Left renal cortex interstitium (tissue), 4 donors: ENCODE measurements at regions not wholly inside any gene's neighbourhood (a gene's known extent, or its start where the extent isn't known, plus 50 kb on each side); places are given as distances from the start of the nearest gene placed in this dataset.

Source experiments
- DNase-seq, 4 donors: peaks; one replicate each; pipeline ENCODE4 v3.0.0-alpha.2; 2013; ENCODE audit warnings: low read depth in 4 of 4, low spot score in 2 of 4, missing footprints in 1 of 4

DNA sequence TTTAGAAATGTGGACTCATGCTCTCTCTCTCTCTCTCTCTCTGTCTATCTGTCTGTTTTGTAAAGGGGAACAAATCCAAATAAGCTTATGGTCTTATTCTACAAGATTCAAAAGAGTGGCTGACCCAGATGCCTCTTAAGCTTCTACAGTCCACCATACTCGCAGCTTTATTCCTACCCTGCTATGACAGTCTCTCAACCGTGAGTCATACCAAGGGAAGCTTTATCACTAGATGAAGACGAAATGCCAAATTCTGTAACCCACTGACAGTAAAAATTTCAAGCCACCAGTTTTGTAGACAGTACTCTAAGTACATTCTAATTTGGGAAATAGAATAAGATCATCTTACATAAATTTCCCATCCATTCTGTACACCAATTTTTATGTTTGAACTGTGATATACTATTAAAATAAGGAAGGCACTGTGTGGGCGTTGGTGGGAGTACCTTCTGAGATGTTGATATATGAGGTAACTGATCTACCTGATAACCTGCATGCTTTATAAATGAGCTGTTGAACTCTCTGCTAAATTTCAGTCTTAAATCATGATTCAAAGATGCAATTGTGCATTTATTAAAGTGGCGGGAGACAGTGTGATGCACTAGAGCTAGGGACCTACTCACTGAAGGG lies 153.2 kb downstream of the KLF6 start:
- no peak for DNase-seq

- no peak for DNase-seq
Observed at GRCh38 chr10:3631291-3631690, 153.7 kb downstream of the KLF6 start.

GRCh38 chr10:3625959-3626751 lies 158.9 kb downstream of the KLF6 start:
- no peak for DNase-seq

DNA sequence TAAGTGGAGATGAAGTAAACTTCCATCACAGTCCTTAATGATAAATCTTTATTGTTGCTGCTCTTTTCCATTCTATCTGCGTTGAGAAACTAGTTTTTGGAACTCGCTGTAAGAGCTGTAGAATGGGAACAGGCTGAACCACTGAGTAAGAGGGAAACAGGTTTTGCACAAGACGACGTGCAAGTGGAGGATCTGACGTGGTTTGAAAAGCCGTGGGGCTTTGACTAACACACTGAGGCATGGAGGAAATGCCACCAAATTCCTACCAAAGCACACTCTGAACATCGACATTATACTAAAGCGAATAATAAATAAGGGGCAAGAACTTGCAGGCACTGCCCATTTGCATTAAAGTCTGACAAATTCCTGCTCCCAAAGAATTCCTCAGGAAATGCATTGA lies 160.6 kb downstream of the KLF6 start:
- no peak for DNase-seq

GRCh38 chr10:3623746-3624145 lies 161.3 kb downstream of the KLF6 start:
- DNase-seq = no peak

GRCh38 chr10:3622845-3623621 lies 162.0 kb downstream of the KLF6 start:
- no peak for DNase-seq

DNA sequence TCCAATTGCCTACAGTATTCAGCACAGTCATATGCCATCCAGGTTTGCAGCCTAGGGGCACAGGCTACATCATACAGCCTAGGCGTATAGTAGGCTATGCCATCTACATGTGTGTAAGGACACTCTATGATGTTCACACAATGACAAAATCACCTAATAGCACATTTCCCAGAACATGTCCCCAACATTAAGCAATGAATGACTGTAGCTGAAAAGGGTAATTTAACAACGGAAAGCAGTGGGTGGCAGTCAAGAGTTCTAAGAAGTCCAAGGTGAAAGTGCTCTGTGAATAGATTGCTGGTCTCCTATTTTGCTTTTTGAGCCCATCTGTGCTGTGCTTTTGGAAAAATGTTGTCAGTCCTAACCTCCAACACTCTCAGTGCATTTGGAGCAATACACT lies 162.6 kb downstream of the KLF6 start:
- DNase-seq = no peak

DNA sequence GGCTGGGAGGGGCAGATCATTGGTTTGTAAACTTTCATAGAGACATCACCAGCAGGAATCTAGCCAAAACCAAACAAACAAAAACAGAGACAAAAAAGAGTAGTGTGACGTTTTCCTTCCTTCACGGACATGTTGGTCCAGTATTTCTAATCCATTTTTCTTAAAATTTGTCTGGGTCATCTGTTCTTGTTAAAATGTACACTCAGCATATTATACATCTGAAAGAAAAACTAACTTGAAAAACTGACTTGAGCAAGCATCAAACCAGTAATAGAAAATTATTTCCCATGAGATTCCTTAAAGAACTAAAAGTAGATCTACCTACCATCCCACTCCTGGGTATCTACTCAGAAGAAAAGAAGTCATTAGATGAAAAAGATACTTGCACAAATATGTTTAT lies 164.2 kb downstream of the KLF6 start:
- no peak for DNase-seq

- no peak for DNase-seq
Observed at GRCh38 chr10:3619241-3619640, 165.8 kb downstream of the KLF6 start.

GRCh38 chr10:3616880-3617279 lies 168.1 kb downstream of the KLF6 start:
- DNase-seq = no peak

DNA sequence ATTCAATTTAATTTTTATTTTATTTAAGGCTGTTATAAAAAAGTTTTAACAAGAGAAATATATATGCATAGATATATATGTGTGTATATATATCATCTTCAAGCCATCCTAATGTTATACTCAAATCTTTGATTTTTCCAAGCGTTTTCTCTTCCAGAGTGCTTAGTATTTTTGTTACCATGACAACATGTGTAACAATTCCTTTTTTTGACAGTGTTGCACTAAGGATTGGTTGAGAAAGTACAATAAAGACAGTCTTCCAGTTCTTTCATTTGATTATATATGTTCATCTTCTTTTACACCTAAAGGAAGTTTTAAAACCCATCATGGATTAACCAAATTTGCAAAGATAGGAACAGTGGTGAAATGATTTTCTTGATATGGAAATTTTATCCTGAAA lies 171.7 kb downstream of the KLF6 start:
- no peak for DNase-seq

GRCh38 chr10:3612183-3613001 lies 172.6 kb downstream of the KLF6 start:
- DNase-seq = no peak

- no peak for DNase-seq
Observed at GRCh38 chr10:3606309-3606708, 178.7 kb downstream of the KLF6 start.

GRCh38 chr10:3605882-3606281 lies 179.1 kb downstream of the KLF6 start:
- DNase-seq = no peak

- no peak for DNase-seq
Observed at GRCh38 chr10:3595736-3596135, 189.3 kb downstream of the KLF6 start.

DNA sequence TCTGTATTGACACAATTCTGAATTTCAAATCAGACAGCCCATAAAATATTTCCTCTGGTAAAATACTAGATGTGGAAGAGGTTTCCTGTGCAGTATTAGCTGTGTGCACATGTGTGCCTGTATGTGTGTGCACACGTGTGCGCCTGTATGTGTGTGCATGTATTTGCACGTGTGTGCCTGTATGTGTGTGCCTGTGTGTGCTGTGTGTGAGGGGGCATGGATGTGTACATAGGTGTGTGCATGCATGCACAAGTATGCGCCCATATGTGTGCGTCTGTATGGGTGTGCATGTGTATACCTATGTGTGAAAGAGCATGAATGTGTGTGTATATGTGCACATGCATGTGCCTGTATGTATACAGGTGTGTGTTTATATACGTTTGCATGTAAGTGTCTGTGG lies 191.4 kb downstream of the KLF6 start:
- no peak for DNase-seq

DNA sequence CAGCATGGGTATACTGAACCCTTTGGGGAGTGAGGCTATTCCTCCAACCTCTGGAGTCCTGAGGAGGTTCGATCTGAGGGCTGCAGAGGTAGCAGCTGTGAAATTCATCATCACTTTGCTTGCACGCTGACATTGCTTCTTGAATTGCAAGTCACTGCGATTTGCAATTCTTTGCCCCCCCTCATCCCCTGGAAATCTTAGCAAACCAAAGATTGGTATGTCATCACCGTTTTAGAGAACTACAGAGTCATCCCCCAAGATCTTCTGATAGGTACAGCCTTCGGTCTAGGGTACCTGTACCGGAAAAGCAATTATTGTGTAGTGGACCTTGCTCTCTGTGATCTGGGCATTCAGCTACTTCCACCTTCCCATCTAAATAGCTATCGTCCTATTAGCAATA lies 192.6 kb downstream of the KLF6 start:
- no peak for DNase-seq

DNA sequence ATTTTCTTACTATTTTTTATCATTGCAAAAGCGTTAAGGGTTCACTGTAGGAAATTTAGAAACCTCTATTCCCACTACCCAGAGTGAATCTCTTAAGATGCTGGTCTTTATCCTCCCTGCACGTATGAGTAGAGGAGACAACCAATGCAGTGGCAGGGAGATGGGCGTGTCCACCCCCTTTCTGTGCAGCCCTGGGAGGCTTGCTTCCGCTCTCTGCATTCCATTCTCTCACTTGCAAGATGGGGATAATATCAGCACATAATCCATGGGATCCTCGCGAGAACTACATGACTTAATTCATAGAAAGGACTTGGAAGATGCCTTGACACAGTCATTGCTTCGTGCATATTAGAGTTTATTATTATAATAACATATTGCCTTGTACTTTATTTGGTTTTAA lies 196.2 kb downstream of the KLF6 start:
- DNase-seq = no peak

- no peak for DNase-seq
Observed at GRCh38 chr10:3588346-3588745, 196.7 kb downstream of the KLF6 start.

GRCh38 chr10:3584926-3585784 lies 199.9 kb downstream of the KLF6 start:
- no peak for DNase-seq
